ENCODE measurements at regions not wholly inside any gene's neighbourhood (a gene's known extent, or its start where the extent isn't known, plus 50 kb on each side); places are given as distances from the start of the nearest gene placed in this dataset.

- DNase-seq (no peak), ATAC-seq (no peak)
- Histone ChIP-seq H3K9ac (ENCODE audit: low read length) (no peak overlapping the region), H3K4me3 (ENCODE audit: low read length) (no peak overlapping the region), H3K4me1 (ENCODE audit: insufficient read depth, low read length) (no peaks in the 10 kb centered on the region), H3K36me3 (ENCODE audit: low read depth, low read length) (no peaks in the 10 kb centered on the region), H3K27me3 (ENCODE audit: low read length) (peaks cover 20% of the 10 kb centered on the region; the same call in 1 of the 2 replicates), H3K9me2 (replicated peaks; ENCODE audit: low read length) (no peaks in the 10 kb centered on the region), H2AFZ (ENCODE audit: low read length) (no peak overlapping the region), H3K27ac (ENCODE audit: low read length) (no peak overlapping the region), H3K79me2 (ENCODE audit: low read length) (no peaks in the 10 kb centered on the region), H3K9me3 (ENCODE audit: low read length) (no peaks in the 10 kb centered on the region), H3F3A (ENCODE audit: low read length, unreplicated experiment) (no peaks in the 10 kb centered on the region), H4K20me1 (ENCODE audit: low read length) (no peaks in the 10 kb centered on the region), H3K4me2 (ENCODE audit: low read length) (no peak overlapping the region)
- CTCF ChIA-PET: no interaction called here
- intact Hi-C loops (cut with micrococcal nuclease): no loop called here
- POLR2A ChIA-PET (ENCODE audit: unreplicated experiment): no interaction called here
- no peak for TF ChIP-seq EZH2phosphoT487 (IDR thresholded peaks at IDR 0.05; ENCODE audit: borderline replicate concordance, low read length)
- TF ChIP-seq, protein P1, sequence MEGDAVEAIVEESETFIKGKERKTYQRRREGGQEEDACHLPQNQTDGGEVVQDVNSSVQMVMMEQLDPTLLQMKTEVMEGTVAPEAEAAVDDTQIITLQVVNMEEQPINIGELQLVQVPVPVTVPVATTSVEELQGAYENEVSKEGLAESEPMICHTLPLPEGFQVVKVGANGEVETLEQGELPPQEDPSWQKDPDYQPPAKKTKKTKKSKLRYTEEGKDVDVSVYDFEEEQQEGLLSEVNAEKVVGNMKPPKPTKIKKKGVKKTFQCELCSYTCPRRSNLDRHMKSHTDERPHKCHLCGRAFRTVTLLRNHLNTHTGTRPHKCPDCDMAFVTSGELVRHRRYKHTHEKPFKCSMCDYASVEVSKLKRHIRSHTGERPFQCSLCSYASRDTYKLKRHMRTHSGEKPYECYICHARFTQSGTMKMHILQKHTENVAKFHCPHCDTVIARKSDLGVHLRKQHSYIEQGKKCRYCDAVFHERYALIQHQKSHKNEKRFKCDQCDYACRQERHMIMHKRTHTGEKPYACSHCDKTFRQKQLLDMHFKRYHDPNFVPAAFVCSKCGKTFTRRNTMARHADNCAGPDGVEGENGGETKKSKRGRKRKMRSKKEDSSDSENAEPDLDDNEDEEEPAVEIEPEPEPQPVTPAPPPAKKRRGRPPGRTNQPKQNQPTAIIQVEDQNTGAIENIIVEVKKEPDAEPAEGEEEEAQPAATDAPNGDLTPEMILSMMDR (conservative IDR thresholded peaks at IDR 0.05; ENCODE audit: low read depth, low read length): no peak
- no peak for TF ChIP-seq EZH2 (IDR thresholded peaks at IDR 0.05; ENCODE audit: low read length, unreplicated experiment)
- no TSS peak for BruUV-seq (replicated peaks)
Measured at GRCh38 chr7:4436361-4436895, 245.7 kb upstream of the FOXK1 start.

DNA sequence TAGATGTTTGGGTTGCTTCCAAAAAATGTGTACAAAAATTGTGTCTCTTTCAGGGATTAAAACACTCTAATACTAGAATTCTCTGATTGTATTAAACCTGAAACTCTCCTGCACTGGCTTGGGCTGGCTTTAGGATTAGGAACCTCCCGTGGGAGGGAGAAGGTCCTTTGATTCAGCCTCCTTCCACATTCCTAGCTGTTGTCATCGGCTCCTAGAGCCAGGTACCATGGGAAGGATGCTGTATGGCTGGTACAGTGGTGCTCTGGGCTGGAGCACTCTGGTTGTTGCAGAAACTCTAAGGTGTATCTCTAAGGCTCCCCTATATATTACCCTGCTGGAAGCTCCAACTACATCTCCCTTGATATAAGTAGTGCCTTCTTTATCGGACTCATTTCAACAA, 245.2 kb upstream of the FOXK1 start:
- Histone ChIP-seq H3K4me1 (ENCODE audit: insufficient read depth, low read length) (no peaks in the 10 kb centered on the region), H3K4me2 (ENCODE audit: low read length) (no peak overlapping the region), H3K27me3 (ENCODE audit: low read length) (peaks cover 20% of the 10 kb centered on the region; the same call in 1 of the 2 replicates), H3F3A (ENCODE audit: low read length, unreplicated experiment) (no peaks in the 10 kb centered on the region), H3K36me3 (ENCODE audit: low read depth, low read length) (no peaks in the 10 kb centered on the region), H4K20me1 (ENCODE audit: low read length) (no peaks in the 10 kb centered on the region), H3K9ac (ENCODE audit: low read length) (no peak overlapping the region), H3K27ac (ENCODE audit: low read length) (no peak overlapping the region), H3K9me2 (replicated peaks; ENCODE audit: low read length) (no peaks in the 10 kb centered on the region), H3K4me3 (ENCODE audit: low read length) (no peak overlapping the region), H2AFZ (ENCODE audit: low read length) (no peak overlapping the region), H3K79me2 (ENCODE audit: low read length) (no peaks in the 10 kb centered on the region), H3K9me3 (ENCODE audit: low read length) (no peaks in the 10 kb centered on the region)
- POLR2A ChIA-PET (ENCODE audit: unreplicated experiment): no interaction called here
- ATAC-seq: no peak
- no peak for DNase-seq
- no TSS peak for BruUV-seq (replicated peaks)
- TF ChIP-seq, protein P1 (conservative IDR thresholded peaks at IDR 0.05; ENCODE audit: low read depth, low read length): no peak
- TF ChIP-seq EZH2phosphoT487 (IDR thresholded peaks at IDR 0.05; ENCODE audit: borderline replicate concordance, low read length) (no peak), EZH2 (IDR thresholded peaks at IDR 0.05; ENCODE audit: low read length, unreplicated experiment) (no peak)
- CTCF ChIA-PET: no interaction called here
- intact Hi-C loops (cut with micrococcal nuclease): no loop called here

DNA sequence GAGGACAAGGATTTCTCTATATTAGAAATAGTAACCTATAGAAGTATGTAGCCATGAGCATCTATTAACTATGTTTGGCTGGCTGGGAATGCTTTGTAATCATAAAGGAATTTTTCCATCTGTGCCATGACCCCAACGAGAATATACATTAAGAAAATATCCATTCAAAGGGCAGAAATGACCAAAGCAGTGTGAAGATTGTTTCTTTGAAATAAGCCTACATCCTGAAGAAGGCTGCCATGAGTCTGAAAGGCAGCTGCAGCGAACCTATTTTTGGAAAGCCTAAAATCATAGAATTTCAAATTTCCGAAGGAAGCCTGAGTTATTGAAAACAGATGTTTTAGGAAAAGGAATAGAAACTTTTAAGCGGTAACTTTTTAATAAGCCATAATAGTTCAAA, 244.2 kb upstream of the FOXK1 start:
- Histone ChIP-seq H3K79me2 (ENCODE audit: low read length) (no peaks in the 10 kb centered on the region), H4K20me1 (ENCODE audit: low read length) (no peaks in the 10 kb centered on the region), H2AFZ (ENCODE audit: low read length) (no peak overlapping the region), H3K9me2 (replicated peaks; ENCODE audit: low read length) (no peaks in the 10 kb centered on the region), H3K9me3 (ENCODE audit: low read length) (no peaks in the 10 kb centered on the region), H3F3A (ENCODE audit: low read length, unreplicated experiment) (no peaks in the 10 kb centered on the region), H3K27me3 (ENCODE audit: low read length) (peaks cover 20% of the 10 kb centered on the region; the same call in 1 of the 2 replicates), H3K4me3 (ENCODE audit: low read length) (no peak overlapping the region), H3K36me3 (ENCODE audit: low read depth, low read length) (no peaks in the 10 kb centered on the region), H3K27ac (ENCODE audit: low read length) (no peak overlapping the region), H3K4me1 (ENCODE audit: insufficient read depth, low read length) (no peaks in the 10 kb centered on the region), H3K9ac (ENCODE audit: low read length) (no peak overlapping the region), H3K4me2 (ENCODE audit: low read length) (no peak overlapping the region)
- no TSS peak for BruUV-seq (replicated peaks)
- TF ChIP-seq, protein P1 (conservative IDR thresholded peaks at IDR 0.05; ENCODE audit: low read depth, low read length): no peak
- TF ChIP-seq EZH2phosphoT487 (IDR thresholded peaks at IDR 0.05; ENCODE audit: borderline replicate concordance, low read length): no peak
- TF ChIP-seq EZH2 (IDR thresholded peaks at IDR 0.05; ENCODE audit: low read length, unreplicated experiment): no peak
- ATAC-seq (no peak), DNase-seq (no peak)
- POLR2A ChIA-PET (ENCODE audit: unreplicated experiment): no interaction called here
- CTCF ChIA-PET: no interaction called here
- intact Hi-C loops (cut with micrococcal nuclease): no loop called here
